Fibroblast of skin of left biceps (primary cell): ENCODE measurements at regions not wholly inside any gene's neighbourhood (a gene's known extent, or its start where the extent isn't known, plus 50 kb on each side); places are given as distances from the start of the nearest gene placed in this dataset.

Source experiments
- DNase-seq, 2 experiments: peaks; one replicate each; pipeline ENCODE4 v3.0.0-alpha.2; 2013; ENCODE audit warnings: low read depth in 2 of 2

GRCh38 chr12:84603484-84604248, 308.9 kb downstream of the SLC6A15 start:
- DNase-seq, result no peak

GRCh38 chr12:84601483-84601882, 311.1 kb downstream of the SLC6A15 start:
- no peak for DNase-seq

- DNase-seq, result no peak
Measured at GRCh38 chr12:84599539-84599938, 313.1 kb downstream of the SLC6A15 start.

- DNase-seq, result no peak
Measured at GRCh38 chr12:84596266-84596665, 316.3 kb downstream of the SLC6A15 start.

- DNase-seq, result no peak
Measured at GRCh38 chr12:84594157-84594556, 318.4 kb downstream of the SLC6A15 start.

GRCh38 chr12:84585776-84586395, 326.7 kb downstream of the SLC6A15 start:
- no peak for DNase-seq

- DNase-seq, result no peak
Measured at GRCh38 chr12:84572196-84572595, 340.4 kb downstream of the SLC6A15 start.

GRCh38 chr12:84562331-84562730, 350.3 kb downstream of the SLC6A15 start:
- DNase-seq, result no peak

- DNase-seq, result no peak
Measured at GRCh38 chr12:84561351-84561750, 351.2 kb downstream of the SLC6A15 start.

- no peak for DNase-seq
Measured at GRCh38 chr12:84554199-84554723, 358.3 kb downstream of the SLC6A15 start.

GRCh38 chr12:84553331-84554117, 359.1 kb downstream of the SLC6A15 start:
- no peak for DNase-seq

- DNase-seq, result no peak
Measured at GRCh38 chr12:84551373-84551772, 361.2 kb downstream of the SLC6A15 start.

- DNase-seq, result no peak
Measured at GRCh38 chr12:84550518-84550917, 362.1 kb downstream of the SLC6A15 start.

GRCh38 chr12:84542289-84542688, 370.3 kb downstream of the SLC6A15 start:
- no peak for DNase-seq

- no peak for DNase-seq
Measured at GRCh38 chr12:84537666-84538065, 374.9 kb downstream of the SLC6A15 start.

- peak in 1 of 2 experiments; percentile 40 for DNase-seq
Measured at GRCh38 chr12:84512751-84513150, 399.8 kb downstream of the SLC6A15 start.

- no peak for DNase-seq
Measured at GRCh38 chr12:84508851-84509260, 403.7 kb downstream of the SLC6A15 start.

- DNase-seq, result peak in 1 of 2 experiments; percentile 40
Measured at GRCh38 chr12:84507956-84508850, 404.4 kb downstream of the SLC6A15 start.

- DNase-seq, result no peak
Measured at GRCh38 chr12:84506282-84506681, 406.3 kb downstream of the SLC6A15 start.

- peak in 1 of 2 experiments; percentile 42 for DNase-seq
Measured at GRCh38 chr12:84502907-84503787, 409.5 kb downstream of the SLC6A15 start.
